Right lobe of liver (tissue), 4 donors: ENCODE measurements at regions not wholly inside any gene's neighbourhood (a gene's known extent, or its start where the extent isn't known, plus 50 kb on each side); places are given as distances from the start of the nearest gene placed in this dataset.

ENCODE experiments used
- CTCF ChIP-seq, 4 donors: fragments of 200-600 bp in 3 of 4; fragments of 450-650 bp in 1 of 4; IDR thresholded peaks; one replicate each; pipeline versions ENCODE4 v1.5.1 to v1.8.0; 2016 to 2022; ENCODE audit warnings: antibody characterized with exemption in 4 of 4, mild to moderate bottlenecking in 2 of 4
- POLR2A ChIP-seq: fragments of 450-650 bp; IDR thresholded peaks from one replicate; pipeline ENCODE4 v1.6.1; 2017; ENCODE audit warnings: antibody characterized with exemption, mild to moderate bottlenecking
- donor health status: DM: no; HTN: no; CAD: no.
- donor health status: DM: no; HTN: no; CAD: no.
- donor health status: DM: no; HTN: yes; CAD: no.

DNA sequence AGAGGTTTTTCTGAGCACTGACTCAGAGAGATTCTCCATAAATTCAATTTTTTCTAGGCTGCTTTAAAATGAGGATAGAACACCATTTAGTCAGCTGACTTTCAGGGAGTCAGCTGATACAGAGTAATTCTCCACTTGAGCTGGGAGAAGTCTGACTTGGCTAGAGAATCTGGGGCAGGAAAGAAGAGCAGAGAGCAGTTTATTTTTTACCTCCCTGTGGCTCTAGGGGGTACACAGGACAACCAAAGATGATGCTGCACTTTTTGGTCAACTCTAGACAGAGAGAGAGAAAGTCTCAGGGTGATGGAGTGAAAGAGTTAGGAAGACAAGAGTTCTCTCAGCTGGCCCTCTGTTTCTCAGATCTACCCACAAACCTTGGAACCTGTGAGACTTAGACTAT lies 67.3 kb upstream of the EED start:
- no peak for TF ChIP-seq CTCF (IDR thresholded peaks at IDR 0.05)
- no peak for TF ChIP-seq POLR2A
